H1 (cell line): ENCODE measurements at regions not wholly inside any gene's neighbourhood (a gene's known extent, or its start where the extent isn't known, plus 50 kb on each side); places are given as distances from the start of the nearest gene placed in this dataset.

Source experiments
- CTCF ChIA-PET: fragments of 300-600 bp; sonication (Branson Sonifier 250); formaldehyde crosslinking; loops from one replicate; lab custom pipeline; 2021; ENCODE audit not compliant: partially characterized antibody; lab: Charles Lee
- POLR2A ChIA-PET: fragments of 300-600 bp; sonication (Branson Sonifier 250); formaldehyde crosslinking; loops from one replicate; lab custom pipeline; 2021; ENCODE audit warnings: inconsistent platforms; ENCODE audit not compliant: partially characterized antibody; lab: Charles Lee
- DNase-seq, 2 experiments: peaks; one replicate each; pipeline versions ENCODE4 v3.0.0 to v3.0.0-alpha.2; 2010 to 2022; ENCODE audit warnings: low spot score in 2 of 2, low read depth in 1 of 2, mixed read lengths in 1 of 2
- FAIRE-seq: peaks from 2 replicates; lab custom pipeline; 2011; peaks lifted over from hg19 to GRCh38; lab: Jason Lieb, UNC
- H2AFZ ChIP-seq: 2 replicates; pipeline ENCODE4 v1.8.1; 2012; ENCODE audit warnings: low read length, inconsistent platforms
- H2AK5ac ChIP-seq: 2 replicates; pipeline ENCODE4 v1.6.1; 2013; ENCODE audit warnings: low read depth, low read length
- H2BK120ac ChIP-seq: replicated peaks from 2 replicates; pipeline ENCODE3; 2013; ENCODE audit warnings: low read depth, low read length, inconsistent platforms
- H2BK12ac ChIP-seq: 2 replicates; pipeline ENCODE4 v1.6.1; 2013; ENCODE audit warnings: low read depth, low read length
- H2BK15ac ChIP-seq: 2 replicates; pipeline ENCODE4 v1.6.1; 2013; ENCODE audit warnings: low read length
- H2BK20ac ChIP-seq: 2 replicates; pipeline ENCODE4 v1.6.1; 2013; ENCODE audit warnings: low read length
- H2BK5ac ChIP-seq: 2 replicates; pipeline ENCODE4 v1.6.1; 2013; ENCODE audit warnings: low read depth, low read length
- H3K14ac ChIP-seq: 2 replicates; pipeline ENCODE4 v1.6.1; 2013; ENCODE audit warnings: inconsistent platforms; ENCODE audit not compliant: insufficient read length
- H3K18ac ChIP-seq: 2 replicates; pipeline ENCODE4 v1.6.1; 2013; ENCODE audit warnings: low read length; ENCODE audit errors: extremely low read depth
- H3K23ac ChIP-seq: 2 replicates; pipeline ENCODE4 v1.6.1; 2013; ENCODE audit warnings: inconsistent platforms; ENCODE audit not compliant: insufficient read length
- H3K23me2 ChIP-seq: 2 replicates; pipeline ENCODE4 v1.6.1; 2013; ENCODE audit warnings: low read depth, low read length
- H3K27ac ChIP-seq: 2 replicates; pipeline ENCODE4 v1.6.1; 2011; ENCODE audit warnings: low read depth, low read length, inconsistent platforms
- H3K27me3 ChIP-seq, 4 experiments: replicated peaks in 1 of 4; 1 replicate in 1 of 4; 2 replicates in 3 of 4; pipeline versions ENCODE4 v1.6.1 to v1.8.1; 2011 to 2013; ENCODE audit warnings: low read length in 3 of 4, mild to moderate bottlenecking in 3 of 4, inconsistent platforms in 2 of 4, mixed read lengths in 2 of 4, moderate library complexity in 1 of 4; ENCODE audit not compliant: control insufficient read depth in 3 of 4, insufficient read depth in 3 of 4; ENCODE audit errors: extremely low read depth in 1 of 4
- H3K36me3 ChIP-seq, 4 experiments: 2 replicates each; pipeline versions ENCODE4 v1.6.1 to v1.8.1; 2011 to 2013; ENCODE audit warnings: mild to moderate bottlenecking in 4 of 4, low read length in 3 of 4, moderate library complexity in 2 of 4, control low read depth in 1 of 4, inconsistent platforms in 1 of 4; ENCODE audit not compliant: insufficient read depth in 4 of 4, control insufficient read depth in 2 of 4
- H3K4ac ChIP-seq: replicated peaks from 2 replicates; pipeline ENCODE3; 2013; ENCODE audit warnings: low read length, low read depth, mixed read lengths, inconsistent platforms; ENCODE audit not compliant: insufficient read length
- H3K4me1 ChIP-seq, 4 experiments: replicated peaks in 1 of 4; 1 replicate in 1 of 4; 2 replicates in 3 of 4; pipeline versions ENCODE4 v1.6.1 to v1.8.1; 2011 to 2013; ENCODE audit warnings: low read length in 3 of 4, inconsistent platforms in 2 of 4, mixed read lengths in 1 of 4; ENCODE audit not compliant: insufficient read depth in 4 of 4, control insufficient read depth in 3 of 4
- H3K4me2 ChIP-seq, 2 experiments: 2 replicates each; pipeline versions ENCODE4 v1.6.1 to v1.8.1; 2011 to 2013; ENCODE audit warnings: low read depth in 2 of 2, low read length in 2 of 2, control low read depth in 1 of 2, inconsistent platforms in 1 of 2, mild to moderate bottlenecking in 1 of 2; ENCODE audit not compliant: insufficient read depth in 1 of 2
- H3K4me3 ChIP-seq, 4 experiments: fragments of 200-600, 300-600 bp in 1 of 4; sonication (generic), shearing (Covaris generic), sonication (Bioruptor Twin) in 1 of 4; 2 replicates each; pipeline versions ENCODE4 v1.5.1 to v1.8.1; 2011 to 2016; ENCODE audit warnings: low read length in 4 of 4, low read depth in 3 of 4, control low read depth in 2 of 4, inconsistent platforms in 2 of 4, mild to moderate bottlenecking in 2 of 4, mixed read lengths in 1 of 4, moderate library complexity in 1 of 4; ENCODE audit not compliant: insufficient read depth in 2 of 4; ENCODE audit errors: extremely low read depth in 1 of 4
- H3K56ac ChIP-seq: replicated peaks from 2 replicates; pipeline ENCODE3; 2013; ENCODE audit warnings: low read depth, mild to moderate bottlenecking, mixed read lengths, low read length, inconsistent platforms; ENCODE audit not compliant: insufficient read length
- H3K79me1 ChIP-seq: 2 replicates; pipeline ENCODE4 v1.6.1; 2013; ENCODE audit warnings: low read depth, low read length, control low read depth
- H3K79me2 ChIP-seq, 2 experiments: 2 replicates each; pipeline versions ENCODE4 v1.6.1 to v1.8.1; 2012 to 2013; ENCODE audit warnings: low read length in 2 of 2, mild to moderate bottlenecking in 2 of 2, inconsistent platforms in 1 of 2; ENCODE audit not compliant: insufficient read depth in 2 of 2, control insufficient read depth in 1 of 2
- H3K9ac ChIP-seq, 4 experiments: replicated peaks in 1 of 4; 1 replicate in 1 of 4; 2 replicates in 3 of 4; pipeline versions ENCODE4 v1.6.1 to v1.8.1; 2011 to 2013; ENCODE audit warnings: low read depth in 3 of 4, low read length in 3 of 4, control low read depth in 2 of 4, mild to moderate bottlenecking in 2 of 4, moderate library complexity in 2 of 4, inconsistent platforms in 1 of 4; ENCODE audit errors: extremely low read depth in 1 of 4
- H3K9me3 ChIP-seq, 2 experiments: 2 replicates each; pipeline versions ENCODE4 v1.6.1 to v1.8.1; 2012 to 2013; ENCODE audit warnings: mild to moderate bottlenecking in 2 of 2, moderate library complexity in 2 of 2, control low read depth in 1 of 2, inconsistent platforms in 1 of 2, low read depth in 1 of 2, low read length in 1 of 2, mixed read lengths in 1 of 2; ENCODE audit not compliant: insufficient read depth in 2 of 2
- H4K20me1 ChIP-seq, 2 experiments: replicated peaks in 1 of 2; 2 replicates each; pipeline versions ENCODE3 to v1.8.1; 2011 to 2013; ENCODE audit warnings: inconsistent platforms in 2 of 2, low read length in 2 of 2, mild to moderate bottlenecking in 1 of 2; ENCODE audit not compliant: insufficient read depth in 2 of 2, control insufficient read depth in 1 of 2
- H4K5ac ChIP-seq: 2 replicates; pipeline ENCODE4 v1.6.1; 2013; ENCODE audit warnings: low read length, low read depth, mixed read lengths, inconsistent platforms; ENCODE audit not compliant: insufficient read length
- H4K8ac ChIP-seq: 2 replicates; pipeline ENCODE4 v1.8.0; 2013; ENCODE audit warnings: mild to moderate bottlenecking, moderate library complexity, low read length, inconsistent platforms; ENCODE audit not compliant: insufficient read depth; ENCODE audit errors: extremely low read depth
- H4K91ac ChIP-seq: replicated peaks from 2 replicates; pipeline ENCODE3; 2013; ENCODE audit warnings: low read length, mixed read lengths, inconsistent platforms; ENCODE audit not compliant: insufficient read length
- EZH2 ChIP-seq: fragments of 200-600 bp; sonication (generic); IDR thresholded peaks from 2 replicates; pipeline ENCODE4 v1.7.1; 2012; ENCODE audit warnings: low read depth, mild to moderate bottlenecking, moderate library complexity, low read length, inconsistent platforms; ENCODE audit not compliant: severe bottlenecking
- GABPA ChIP-seq: IDR thresholded peaks from 2 replicates; pipeline ENCODE4 v1.6.1; 2011; ENCODE audit warnings: mild to moderate bottlenecking, low read length, moderate library complexity, borderline replicate concordance; ENCODE audit not compliant: insufficient read depth
- GTF2F1 ChIP-seq: IDR thresholded peaks from 2 replicates; pipeline ENCODE4 v1.6.1; 2012; ENCODE audit warnings: low read depth, low read length, improper control_type of control experiment, borderline replicate concordance
- NANOG ChIP-seq: IDR thresholded peaks from 2 replicates; pipeline ENCODE4 v1.6.1; 2011; ENCODE audit warnings: low read length, low read depth, mild to moderate bottlenecking, inconsistent platforms; ENCODE audit not compliant: insufficient read depth, poor library complexity, severe bottlenecking
- NRF1 ChIP-seq: IDR thresholded peaks from 2 replicates; pipeline ENCODE4 v1.6.1; 2011; ENCODE audit warnings: mild to moderate bottlenecking, low read depth, low read length, improper control_type of control experiment
- RAD21 ChIP-seq, 2 experiments: IDR thresholded peaks in 1 of 2; conservative IDR thresholded peaks in 1 of 2; 2 replicates each; pipeline ENCODE4 v1.6.1; 2011; ENCODE audit warnings: low read depth in 2 of 2, low read length in 2 of 2, improper control_type of control experiment in 1 of 2, inconsistent platforms in 1 of 2, mild to moderate bottlenecking in 1 of 2, moderate library complexity in 1 of 2
- RFX5 ChIP-seq: IDR thresholded peaks from 2 replicates; pipeline ENCODE4 v1.6.1; 2011; ENCODE audit warnings: low read depth, low read length, improper control_type of control experiment, borderline replicate concordance
- SIRT6 ChIP-seq: IDR thresholded peaks from one replicate; pipeline ENCODE4 v1.7.1; 2012; ENCODE audit warnings: low read length, inconsistent platforms
- whole genome bisulfite sequencing, 2 experiments: shearing (Covaris generic) in 1 of 2; methylation state at CpG; one replicate each; pipeline versions ENCODE4 v1.1.6 to v1.1.7; 2013 to 2015; ENCODE audit warnings: low lambda C conversion rate in 2 of 2, mixed read lengths in 2 of 2, inconsistent platforms in 1 of 2, low coverage in 1 of 2, missing lambda C conversion rate in 1 of 2; ENCODE audit not compliant: insufficient replicate concordance in 2 of 2, insufficient coverage in 1 of 2, insufficient read length in 1 of 2; ENCODE audit errors: extremely low coverage in 1 of 2, missing lambda C conversion rate in 1 of 2; 5-methylcytosine and 5-hydroxymethylcytosine counted together
- TF ChIP-seq, protein P1 (sequence below), 3 experiments: IDR thresholded peaks; 1 replicate in 2 of 3; 2 replicates in 1 of 3; pipeline versions ENCODE4 v1.5.1 to v1.6.1; 2011; ENCODE audit warnings: low read length in 3 of 3, mild to moderate bottlenecking in 3 of 3, inconsistent platforms in 2 of 3, low read depth in 1 of 3, moderate library complexity in 1 of 3; ENCODE audit not compliant: insufficient read depth in 1 of 3; ENCODE audit errors: control extremely low read depth in 1 of 3
- TF ChIP-seq, protein P2 (sequence below): IDR thresholded peaks from 2 replicates; pipeline ENCODE4 v1.6.1; 2011; ENCODE audit warnings: low read length, improper control_type of control experiment

GRCh38 chr20:43372051-43372450 lies 85.6 kb upstream of the SRSF6 start:
- Histone ChIP-seq H2AFZ (no peak overlapping the region), H3K4me3 (no peak overlapping the region), H2AK5ac (no peak overlapping the region), H3K4me2 (no peak overlapping the region), H2BK120ac (no peak overlapping the region), H3K18ac (no peak overlapping the region), H3K27me3 (no peaks in the 10 kb centered on the region), H3K36me3 (no peaks in the 10 kb centered on the region), H4K8ac (no peak overlapping the region), H2BK5ac (no peak overlapping the region), H3K14ac (no peak overlapping the region), H2BK12ac (no peak overlapping the region), H4K20me1 (no peaks in the 10 kb centered on the region), H4K5ac (no peak overlapping the region), H3K56ac (no peak overlapping the region), H3K27ac (no peak overlapping the region), H3K4me1 (no peaks in the 10 kb centered on the region), H2BK20ac (no peak overlapping the region), H4K91ac (no peak overlapping the region), H3K23me2 (no peaks in the 10 kb centered on the region), H3K79me1 (no peaks in the 10 kb centered on the region), H2BK15ac (no peak overlapping the region), H3K9me3 (no peaks in the 10 kb centered on the region), H3K23ac (no peak overlapping the region), H3K79me2 (no peaks in the 10 kb centered on the region), H3K9ac (no peak overlapping the region), H3K4ac (no peak overlapping the region)
- WGBS, 2 experiments = 77% methylated on average over 5 of the region's 5 CpGs; no CpG with 5 or more reads in 1 of the 2 experiments
- CTCF ChIA-PET = interaction anchor here (1.3 kb wide), 1 partner anchor 8 kb away, joined by 4 read pairs; no protein-coding TSS in a partner anchor
- POLR2A ChIA-PET = no interaction called here
- DNase-seq = no peak
- FAIRE-seq = no peak
- TF ChIP-seq, protein P1, sequence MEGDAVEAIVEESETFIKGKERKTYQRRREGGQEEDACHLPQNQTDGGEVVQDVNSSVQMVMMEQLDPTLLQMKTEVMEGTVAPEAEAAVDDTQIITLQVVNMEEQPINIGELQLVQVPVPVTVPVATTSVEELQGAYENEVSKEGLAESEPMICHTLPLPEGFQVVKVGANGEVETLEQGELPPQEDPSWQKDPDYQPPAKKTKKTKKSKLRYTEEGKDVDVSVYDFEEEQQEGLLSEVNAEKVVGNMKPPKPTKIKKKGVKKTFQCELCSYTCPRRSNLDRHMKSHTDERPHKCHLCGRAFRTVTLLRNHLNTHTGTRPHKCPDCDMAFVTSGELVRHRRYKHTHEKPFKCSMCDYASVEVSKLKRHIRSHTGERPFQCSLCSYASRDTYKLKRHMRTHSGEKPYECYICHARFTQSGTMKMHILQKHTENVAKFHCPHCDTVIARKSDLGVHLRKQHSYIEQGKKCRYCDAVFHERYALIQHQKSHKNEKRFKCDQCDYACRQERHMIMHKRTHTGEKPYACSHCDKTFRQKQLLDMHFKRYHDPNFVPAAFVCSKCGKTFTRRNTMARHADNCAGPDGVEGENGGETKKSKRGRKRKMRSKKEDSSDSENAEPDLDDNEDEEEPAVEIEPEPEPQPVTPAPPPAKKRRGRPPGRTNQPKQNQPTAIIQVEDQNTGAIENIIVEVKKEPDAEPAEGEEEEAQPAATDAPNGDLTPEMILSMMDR (IDR thresholded peaks at IDR 0.05; ENCODE audit: control extremely low read depth in 1 of 3, insufficient read depth in 1 of 3, low read depth in 1 of 3, low read length in 3 of 3) = no peak
- no peak for TF ChIP-seq NRF1
- no peak for TF ChIP-seq GTF2F1
- no peak for TF ChIP-seq SIRT6
- TF ChIP-seq RFX5 = no peak
- TF ChIP-seq, protein P2, sequence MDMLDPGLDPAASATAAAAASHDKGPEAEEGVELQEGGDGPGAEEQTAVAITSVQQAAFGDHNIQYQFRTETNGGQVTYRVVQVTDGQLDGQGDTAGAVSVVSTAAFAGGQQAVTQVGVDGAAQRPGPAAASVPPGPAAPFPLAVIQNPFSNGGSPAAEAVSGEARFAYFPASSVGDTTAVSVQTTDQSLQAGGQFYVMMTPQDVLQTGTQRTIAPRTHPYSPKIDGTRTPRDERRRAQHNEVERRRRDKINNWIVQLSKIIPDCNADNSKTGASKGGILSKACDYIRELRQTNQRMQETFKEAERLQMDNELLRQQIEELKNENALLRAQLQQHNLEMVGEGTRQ = no peak
- TF ChIP-seq GABPA = no peak
- no peak for TF ChIP-seq NANOG
- TF ChIP-seq RAD21 (IDR thresholded peaks at IDR 0.05 in 1 of 2, conservative IDR thresholded peaks at IDR 0.05 in 1 of 2; ENCODE audit: low read depth in 2 of 2, low read length in 2 of 2) = no peak
- TF ChIP-seq EZH2 = no peak
